ENCODE measurements at regions not wholly inside any gene's neighbourhood (a gene's known extent, or its start where the extent isn't known, plus 50 kb on each side); places are given as distances from the start of the nearest gene placed in this dataset.
"Not testable (repeated sequence)": the region's sequence is repeated elsewhere in the genome, so short reads cannot be mapped to it uniquely, and the experiment has no call there.

DNA sequence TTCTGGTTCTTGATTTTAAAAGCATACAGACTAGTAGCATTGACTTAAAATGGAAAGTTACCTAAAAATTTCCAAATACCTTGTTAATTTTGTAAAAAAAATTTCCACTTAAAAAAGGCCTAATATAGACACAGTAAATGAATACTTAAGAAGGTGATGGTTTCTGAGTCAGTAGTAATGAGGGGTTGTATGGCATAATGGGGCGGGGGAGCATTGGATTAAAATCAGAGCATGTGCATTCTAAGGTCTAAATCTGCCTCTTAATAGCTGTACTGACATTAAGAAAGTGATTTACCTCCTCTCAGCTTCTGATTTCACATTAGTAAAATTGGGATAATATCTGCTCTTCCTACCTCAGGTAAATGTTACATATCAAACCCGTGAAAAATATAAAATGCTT is 446.5 kb downstream of the AASDHPPT start:
- no peaks in the 10 kb centered on the region for H3K9me3 ChIP-seq (ENCODE audit: control insufficient read depth, low read length)
- no peaks in the 10 kb centered on the region for H3K27me3 ChIP-seq (ENCODE audit: control insufficient read depth, insufficient read depth, low read length, poor library complexity, severe bottlenecking)
- no peak overlapping the region for H3K4me3 ChIP-seq (ENCODE audit: insufficient read depth, low read depth, low read length)
- 89 to 91% methylated on average over 1 to 2 of the region's 2 CpGs for WGBS, 2 experiments
- H3K27ac ChIP-seq (ENCODE audit: insufficient read depth, low read depth, low read length, poor library complexity, severe bottlenecking), result no peak overlapping the region
- H3K4me1 ChIP-seq (ENCODE audit: control insufficient read depth, insufficient read depth, low read length), result no peaks in the 10 kb centered on the region
- H3K36me3 ChIP-seq (ENCODE audit: control insufficient read depth, insufficient read depth, low read length), result no peaks in the 10 kb centered on the region

GRCh38 chr11:106524436-106524835 is 447.0 kb downstream of the AASDHPPT start:
- 94 to 98% methylated on average over 2 of the region's 2 CpGs for WGBS, 2 experiments
- Histone ChIP-seq H3K27ac (ENCODE audit: insufficient read depth, low read depth, low read length, poor library complexity, severe bottlenecking) (no peak overlapping the region), H3K27me3 (ENCODE audit: control insufficient read depth, insufficient read depth, low read length, poor library complexity, severe bottlenecking) (no peaks in the 10 kb centered on the region), H3K4me3 (ENCODE audit: insufficient read depth, low read depth, low read length) (no peak overlapping the region), H3K4me1 (ENCODE audit: control insufficient read depth, insufficient read depth, low read length) (no peaks in the 10 kb centered on the region), H3K36me3 (ENCODE audit: control insufficient read depth, insufficient read depth, low read length) (no peaks in the 10 kb centered on the region), H3K9me3 (ENCODE audit: control insufficient read depth, low read length) (no peaks in the 10 kb centered on the region)

- not testable (repeated sequence) for H3K27me3 ChIP-seq (ENCODE audit: control insufficient read depth, insufficient read depth, low read length, poor library complexity, severe bottlenecking); H3K9me3 ChIP-seq (ENCODE audit: control insufficient read depth, low read length); H3K4me3 ChIP-seq (ENCODE audit: insufficient read depth, low read depth, low read length); H3K27ac ChIP-seq (ENCODE audit: insufficient read depth, low read depth, low read length, poor library complexity, severe bottlenecking); H3K4me1 ChIP-seq (ENCODE audit: control insufficient read depth, insufficient read depth, low read length); H3K36me3 ChIP-seq (ENCODE audit: control insufficient read depth, insufficient read depth, low read length)
- 90 to 95% methylated on average over 18 of the region's 18 CpGs for WGBS, 2 experiments
Observed at GRCh38 chr11:106531648-106532047, 454.2 kb downstream of the AASDHPPT start.

GRCh38 chr11:106533046-106533445 is 455.6 kb downstream of the AASDHPPT start:
- no peaks in the 10 kb centered on the region for H3K4me1 ChIP-seq (ENCODE audit: control insufficient read depth, insufficient read depth, low read length)
- WGBS, 2 experiments, result 100% methylated on average over 1 of the region's 2 CpGs; no CpG with 5 or more reads in 1 of the 2 experiments
- no peaks in the 10 kb centered on the region for H3K9me3 ChIP-seq (ENCODE audit: control insufficient read depth, low read length)
- H3K27me3 ChIP-seq (ENCODE audit: control insufficient read depth, insufficient read depth, low read length, poor library complexity, severe bottlenecking), result no peaks in the 10 kb centered on the region
- H3K4me3 ChIP-seq (ENCODE audit: insufficient read depth, low read depth, low read length), result no peak overlapping the region
- no peaks in the 10 kb centered on the region for H3K36me3 ChIP-seq (ENCODE audit: control insufficient read depth, insufficient read depth, low read length)
- H3K27ac ChIP-seq (ENCODE audit: insufficient read depth, low read depth, low read length, poor library complexity, severe bottlenecking), result no peak overlapping the region

DNA sequence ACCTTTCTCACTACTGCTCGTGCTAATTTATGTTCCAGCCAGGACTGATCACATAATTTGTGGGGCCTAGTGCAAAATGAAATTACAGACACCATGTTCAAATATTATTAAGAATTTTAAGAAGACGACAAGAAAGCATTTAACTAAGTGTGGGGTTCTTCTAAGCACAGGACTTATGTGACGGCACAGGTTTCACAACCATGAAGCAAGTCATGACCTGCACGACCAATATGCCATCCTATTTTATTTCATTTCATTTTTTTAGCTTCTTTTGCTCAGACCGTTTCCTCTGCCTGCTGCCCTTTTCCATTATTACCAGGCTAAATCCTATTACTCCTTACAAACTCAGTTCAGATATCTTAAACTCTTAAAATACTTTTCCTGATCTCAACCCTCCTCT is 462.5 kb downstream of the AASDHPPT start:
- no peaks in the 10 kb centered on the region for H3K27me3 ChIP-seq (ENCODE audit: control insufficient read depth, insufficient read depth, low read length, poor library complexity, severe bottlenecking)
- WGBS, 2 experiments, result 91 to 94% methylated on average over 5 of the region's 5 CpGs
- no peaks in the 10 kb centered on the region for H3K4me1 ChIP-seq (ENCODE audit: control insufficient read depth, insufficient read depth, low read length)
- H3K36me3 ChIP-seq (ENCODE audit: control insufficient read depth, insufficient read depth, low read length), result no peaks in the 10 kb centered on the region
- H3K4me3 ChIP-seq (ENCODE audit: insufficient read depth, low read depth, low read length), result no peak overlapping the region
- H3K27ac ChIP-seq (ENCODE audit: insufficient read depth, low read depth, low read length, poor library complexity, severe bottlenecking), result no peak overlapping the region
- H3K9me3 ChIP-seq (ENCODE audit: control insufficient read depth, low read length), result no peaks in the 10 kb centered on the region

DNA sequence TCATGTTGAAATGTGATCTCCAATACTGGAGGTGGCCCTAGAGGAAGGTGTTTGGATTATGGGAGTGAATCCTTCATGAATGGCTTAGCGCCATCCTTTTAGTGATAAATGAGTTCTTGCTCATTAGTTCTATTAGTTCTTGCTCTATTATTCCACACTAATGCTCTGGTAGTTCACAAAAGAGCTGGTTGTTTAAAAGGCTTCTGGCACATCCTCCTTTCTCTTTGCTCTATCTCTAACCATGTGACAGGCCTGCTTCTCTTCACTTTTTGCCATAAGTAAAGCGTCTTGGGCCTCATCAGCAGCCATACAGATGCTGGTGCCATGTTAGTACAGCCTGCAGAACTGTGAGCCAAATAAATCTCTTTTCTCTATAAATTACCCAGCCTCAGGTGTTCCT is 469.9 kb downstream of the GUCY1A2 start:
- Histone ChIP-seq H3K4me3 (ENCODE audit: insufficient read depth, low read depth, low read length) (no peak overlapping the region), H3K4me1 (ENCODE audit: control insufficient read depth, insufficient read depth, low read length) (no peaks in the 10 kb centered on the region), H3K27ac (ENCODE audit: insufficient read depth, low read depth, low read length, poor library complexity, severe bottlenecking) (no peak overlapping the region), H3K27me3 (ENCODE audit: control insufficient read depth, insufficient read depth, low read length, poor library complexity, severe bottlenecking) (no peaks in the 10 kb centered on the region), H3K36me3 (ENCODE audit: control insufficient read depth, insufficient read depth, low read length) (no peaks in the 10 kb centered on the region), H3K9me3 (ENCODE audit: control insufficient read depth, low read length) (no peaks in the 10 kb centered on the region)
- WGBS, 2 experiments, result 82 to 91% methylated on average over 2 of the region's 2 CpGs

DNA sequence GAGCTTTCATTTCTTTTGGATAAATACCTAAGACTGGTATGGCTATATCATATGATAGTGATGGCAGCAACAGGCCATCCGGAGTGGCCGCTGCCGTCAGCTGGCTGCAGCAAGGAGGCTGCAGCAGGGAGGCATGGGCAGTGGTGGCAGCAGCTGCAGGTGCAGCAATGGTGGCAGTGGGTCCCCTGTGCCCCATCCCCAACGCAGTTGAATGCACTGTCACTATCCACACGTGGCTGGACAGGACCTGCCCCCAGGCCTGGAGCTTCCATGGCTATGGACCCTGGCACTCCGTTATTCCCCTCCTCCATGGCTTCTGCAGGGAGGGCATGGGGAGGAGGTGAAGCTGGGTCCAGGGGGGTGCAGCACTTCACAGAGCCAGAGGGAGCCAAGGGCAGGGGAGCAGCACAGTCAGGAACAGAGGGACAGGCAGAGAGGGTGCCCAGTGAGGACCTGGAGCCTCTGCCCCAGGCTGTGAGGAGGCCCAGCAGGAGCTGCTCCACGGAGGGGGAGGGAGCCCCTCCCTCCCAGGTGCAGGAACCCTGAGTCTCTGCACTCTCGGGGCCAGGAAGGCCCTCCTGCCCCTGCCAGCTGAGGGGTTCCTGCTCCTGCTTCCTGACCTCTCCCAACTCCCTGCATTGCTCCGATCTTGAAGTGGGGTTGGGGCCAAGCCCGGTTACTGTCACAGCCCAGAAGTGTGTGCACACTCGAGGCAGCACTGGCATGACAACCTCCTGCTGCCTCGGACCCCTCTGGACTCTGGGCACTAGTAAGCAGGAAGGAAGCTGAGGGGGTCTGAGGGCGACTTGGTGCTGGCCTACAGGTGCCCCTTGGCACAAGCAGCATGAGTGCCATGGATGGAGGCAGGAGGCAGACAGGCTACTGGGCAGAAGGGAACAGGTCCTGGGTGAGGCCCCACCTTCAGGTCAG is 466.3 kb downstream of the GUCY1A2 start:
- Histone ChIP-seq H3K4me3 (ENCODE audit: insufficient read depth, low read depth, low read length) (no peak overlapping the region), H3K4me1 (ENCODE audit: control insufficient read depth, insufficient read depth, low read length) (no peaks in the 10 kb centered on the region), H3K9me3 (ENCODE audit: control insufficient read depth, low read length) (no peaks in the 10 kb centered on the region), H3K27me3 (ENCODE audit: control insufficient read depth, insufficient read depth, low read length, poor library complexity, severe bottlenecking) (no peaks in the 10 kb centered on the region), H3K27ac (ENCODE audit: insufficient read depth, low read depth, low read length, poor library complexity, severe bottlenecking) (no peak overlapping the region), H3K36me3 (ENCODE audit: control insufficient read depth, insufficient read depth, low read length) (no peaks in the 10 kb centered on the region)
- 94 to 95% methylated on average over 13 of the region's 13 CpGs for WGBS, 2 experiments

DNA sequence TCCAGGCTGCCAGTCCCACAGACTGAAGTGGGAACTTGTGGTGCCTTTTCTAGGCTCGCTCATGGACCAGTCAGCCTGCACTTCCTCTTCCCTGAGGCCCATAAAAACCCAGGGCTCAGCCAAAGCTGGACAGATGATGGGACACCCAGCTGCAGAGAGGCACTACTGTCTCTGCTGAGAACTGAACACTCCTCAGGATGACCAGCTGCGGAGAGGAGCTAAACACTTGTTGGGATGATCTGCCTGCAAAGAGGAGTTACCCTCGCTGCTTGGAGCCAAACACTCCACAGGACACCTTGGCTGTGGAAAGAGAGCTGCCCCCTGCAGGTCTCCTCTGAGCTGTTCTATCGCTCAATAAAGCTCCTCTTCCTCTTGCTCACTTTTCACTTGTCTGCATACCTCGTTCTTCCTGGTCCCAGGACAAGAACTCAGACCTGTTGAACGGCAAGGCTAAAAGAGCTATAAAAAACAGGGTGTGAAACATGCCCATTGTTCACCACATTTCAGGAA is 465.5 kb downstream of the GUCY1A2 start:
- no peak overlapping the region for H3K27ac ChIP-seq (ENCODE audit: insufficient read depth, low read depth, low read length, poor library complexity, severe bottlenecking)

GRCh38 chr11:106553304-106553703 is 465.0 kb downstream of the GUCY1A2 start:
- 92 to 95% methylated on average over 6 of the region's 6 CpGs for WGBS, 2 experiments
- Histone ChIP-seq H3K4me1 (ENCODE audit: control insufficient read depth, insufficient read depth, low read length) (no peaks in the 10 kb centered on the region), H3K27me3 (ENCODE audit: control insufficient read depth, insufficient read depth, low read length, poor library complexity, severe bottlenecking) (no peaks in the 10 kb centered on the region), H3K9me3 (ENCODE audit: control insufficient read depth, low read length) (no peaks in the 10 kb centered on the region), H3K4me3 (ENCODE audit: insufficient read depth, low read depth, low read length) (no peak overlapping the region), H3K27ac (ENCODE audit: insufficient read depth, low read depth, low read length, poor library complexity, severe bottlenecking) (no peak overlapping the region), H3K36me3 (ENCODE audit: control insufficient read depth, insufficient read depth, low read length) (no peaks in the 10 kb centered on the region)

More for the DNA sequence above, 465.5 kb downstream of the GUCY1A2 start:
- H3K27me3 ChIP-seq (ENCODE audit: control insufficient read depth, insufficient read depth, low read length, poor library complexity, severe bottlenecking), result no peaks in the 10 kb centered on the region
- H3K9me3 ChIP-seq (ENCODE audit: control insufficient read depth, low read length), result no peaks in the 10 kb centered on the region
- no peaks in the 10 kb centered on the region for H3K4me1 ChIP-seq (ENCODE audit: control insufficient read depth, insufficient read depth, low read length)
- 90 to 94% methylated on average over 6 of the region's 6 CpGs for WGBS, 2 experiments
- no peaks in the 10 kb centered on the region for H3K36me3 ChIP-seq (ENCODE audit: control insufficient read depth, insufficient read depth, low read length)
- no peak overlapping the region for H3K4me3 ChIP-seq (ENCODE audit: insufficient read depth, low read depth, low read length)

GRCh38 chr11:106555566-106556250 is 462.6 kb downstream of the GUCY1A2 start:
- H3K4me1 ChIP-seq (ENCODE audit: control insufficient read depth, insufficient read depth, low read length); H3K27ac ChIP-seq (ENCODE audit: insufficient read depth, low read depth, low read length, poor library complexity, severe bottlenecking); H3K27me3 ChIP-seq (ENCODE audit: control insufficient read depth, insufficient read depth, low read length, poor library complexity, severe bottlenecking); H3K9me3 ChIP-seq (ENCODE audit: control insufficient read depth, low read length); H3K36me3 ChIP-seq (ENCODE audit: control insufficient read depth, insufficient read depth, low read length); H3K4me3 ChIP-seq (ENCODE audit: insufficient read depth, low read depth, low read length): not testable (repeated sequence)
- WGBS, 2 experiments, result 94 to 95% methylated on average over 13 of the region's 13 CpGs

All from ectodermal cell (in vitro differentiated cells).